ENCODE measurements at regions not wholly inside any gene's neighbourhood (a gene's known extent, or its start where the extent isn't known, plus 50 kb on each side); places are given as distances from the start of the nearest gene placed in this dataset.
A peak's percentile ranks its signal among the peaks of the same experiment; 100 is the strongest.

GRCh38 chr10:128421371-128422160 is 295.3 kb upstream of the MKI67 start:
- DNase-seq (ENCODE audit: low read depth in 2 of 2), result no peak

GRCh38 chr10:128422190-128422589 is 296.0 kb upstream of the MKI67 start:
- no peak for DNase-seq (ENCODE audit: low read depth in 2 of 2)

GRCh38 chr10:128422999-128423398 is 296.8 kb upstream of the MKI67 start:
- DNase-seq (ENCODE audit: low read depth in 2 of 2), result no peak

GRCh38 chr10:128429321-128429720 is 303.1 kb upstream of the MKI67 start:
- DNase-seq (ENCODE audit: low read depth in 2 of 2), result no peak

- no peak for DNase-seq (ENCODE audit: low read depth in 2 of 2)
Observed at GRCh38 chr10:128429835-128430513, 303.8 kb upstream of the MKI67 start.

- DNase-seq (ENCODE audit: low read depth in 2 of 2), result no peak
Observed at GRCh38 chr10:128431083-128431482, 304.9 kb upstream of the MKI67 start.

- DNase-seq (ENCODE audit: low read depth in 2 of 2), result no peak
Observed at GRCh38 chr10:128431506-128431905, 305.3 kb upstream of the MKI67 start.

GRCh38 chr10:128432011-128432410 is 305.8 kb upstream of the MKI67 start:
- no peak for DNase-seq (ENCODE audit: low read depth in 2 of 2)

GRCh38 chr10:128432423-128432822 is 306.2 kb upstream of the MKI67 start:
- DNase-seq (ENCODE audit: low read depth in 2 of 2), result no peak

- DNase-seq (ENCODE audit: low read depth in 2 of 2), result no peak
Observed at GRCh38 chr10:128435811-128436210, 309.6 kb upstream of the MKI67 start.

- no peak for DNase-seq (ENCODE audit: low read depth in 2 of 2)
Observed at GRCh38 chr10:128437786-128438345, 311.6 kb upstream of the MKI67 start.

- no peak for DNase-seq (ENCODE audit: low read depth in 2 of 2)
Observed at GRCh38 chr10:128438417-128439063, 312.3 kb upstream of the MKI67 start.

- no peak for DNase-seq (ENCODE audit: low read depth in 2 of 2)
Observed at GRCh38 chr10:128440513-128441160, 314.4 kb upstream of the MKI67 start.

GRCh38 chr10:128443925-128444518 is 317.8 kb upstream of the MKI67 start:
- DNase-seq (ENCODE audit: low read depth in 2 of 2), result no peak

GRCh38 chr10:128448796-128449195 is 322.6 kb upstream of the MKI67 start:
- DNase-seq (ENCODE audit: low read depth in 2 of 2), result no peak

- DNase-seq (ENCODE audit: low read depth in 2 of 2), result no peak
Observed at GRCh38 chr10:128451879-128452278, 325.7 kb upstream of the MKI67 start.

GRCh38 chr10:128456271-128456670 is 330.0 kb upstream of the MKI67 start:
- no peak for DNase-seq (ENCODE audit: low read depth in 2 of 2)

- DNase-seq (ENCODE audit: low read depth in 2 of 2), result no peak
Observed at GRCh38 chr10:128457136-128457535, 330.9 kb upstream of the MKI67 start.

GRCh38 chr10:128461991-128462390 is 335.8 kb upstream of the MKI67 start:
- DNase-seq (ENCODE audit: low read depth in 2 of 2), result no peak

- no peak for DNase-seq (ENCODE audit: low read depth in 2 of 2)
Observed at GRCh38 chr10:128462844-128463243, 336.6 kb upstream of the MKI67 start.

GRCh38 chr10:128463991-128464760 is 338.0 kb upstream of the MKI67 start:
- peak in 1 of 2 donors; percentile 35 for DNase-seq (ENCODE audit: low read depth in 2 of 2)

Measured in dermis microvascular lymphatic vessel endothelial cell (primary cell).